SIG-M5 treated with dmso at 0.1 percent for 504 hours (cell line): ENCODE measurements at regions not wholly inside any gene's neighbourhood (a gene's known extent, or its start where the extent isn't known, plus 50 kb on each side); places are given as distances from the start of the nearest gene placed in this dataset.
"Not testable (repeated sequence)": the region's sequence is repeated elsewhere in the genome, so short reads cannot be mapped to it uniquely, and the experiment has no call there.

ENCODE experiments used
- DNase-seq: peaks from one replicate; lab custom pipeline; 2025; ENCODE audit not compliant: unreplicated experiment; lab: John Stamatoyannopoulos, UW

- DNase-seq: no peak
Measured at GRCh38 chrX:102784550-102784949, 64.0 kb downstream of the GPRASP3 start.

- no peak for DNase-seq
Measured at GRCh38 chrX:102787283-102787682, 66.7 kb downstream of the GPRASP3 start.

GRCh38 chrX:102808336-102808735 lies 87.8 kb downstream of the GPRASP3 start:
- no peak for DNase-seq

- DNase-seq: not testable (repeated sequence)
Measured at GRCh38 chrX:102818269-102818668, 97.7 kb downstream of the GPRASP3 start.

- peak; percentile 12 for DNase-seq
Measured at GRCh38 chrX:102832661-102833060, 104.4 kb upstream of the RAB40AL start.

GRCh38 chrX:102833136-102833535 lies 103.9 kb upstream of the RAB40AL start:
- no peak for DNase-seq

GRCh38 chrX:102835504-102836146 lies 101.4 kb upstream of the RAB40AL start:
- DNase-seq: peak; percentile 2

GRCh38 chrX:102837847-102838246 lies 99.2 kb upstream of the RAB40AL start:
- no peak for DNase-seq

- DNase-seq: peak; percentile 2
Measured at GRCh38 chrX:102840871-102841705, 96.0 kb upstream of the RAB40AL start.

- DNase-seq: no peak
Measured at GRCh38 chrX:102841706-102842003, 95.4 kb upstream of the RAB40AL start.

GRCh38 chrX:102845020-102845419 lies 92.1 kb upstream of the RAB40AL start:
- no peak for DNase-seq

GRCh38 chrX:102846544-102847236 lies 90.4 kb upstream of the RAB40AL start:
- no peak for DNase-seq

- no peak for DNase-seq
Measured at GRCh38 chrX:102847362-102847761, 89.7 kb upstream of the RAB40AL start.

GRCh38 chrX:102849396-102849795 lies 87.7 kb upstream of the RAB40AL start:
- DNase-seq: no peak

- not testable (repeated sequence) for DNase-seq
Measured at GRCh38 chrX:102858826-102859549, 78.1 kb upstream of the RAB40AL start.

- DNase-seq: no peak
Measured at GRCh38 chrX:102859550-102859871, 77.6 kb upstream of the RAB40AL start.

GRCh38 chrX:102860235-102860634 lies 76.8 kb upstream of the RAB40AL start:
- no peak for DNase-seq

- DNase-seq: peak; percentile 41
Measured at GRCh38 chrX:102863735-102864134, 73.3 kb upstream of the RAB40AL start.

GRCh38 chrX:102866981-102867656 lies 70.0 kb upstream of the RAB40AL start:
- no peak for DNase-seq

GRCh38 chrX:102883491-102883890 lies 53.6 kb upstream of the RAB40AL start:
- no peak for DNase-seq
